NCI-H1048 (cell line): ENCODE measurements at regions not wholly inside any gene's neighbourhood (a gene's known extent, or its start where the extent isn't known, plus 50 kb on each side); places are given as distances from the start of the nearest gene placed in this dataset.

ENCODE experiments used
- DNase-seq: peaks from one replicate; lab custom pipeline; 2025; lab: John Stamatoyannopoulos, UW

- DNase-seq, result no peak
Observed at GRCh38 chr13:78780708-78781107, 121.8 kb upstream of the OBI1 start.

- no peak for DNase-seq
Observed at GRCh38 chr13:78779608-78780007, 120.7 kb upstream of the OBI1 start.

- DNase-seq, result no peak
Observed at GRCh38 chr13:78777976-78778375, 119.0 kb upstream of the OBI1 start.

- DNase-seq, result no peak
Observed at GRCh38 chr13:78777396-78777795, 118.4 kb upstream of the OBI1 start.

GRCh38 chr13:78772933-78773332 is 114.0 kb upstream of the OBI1 start:
- DNase-seq, result no peak

GRCh38 chr13:78770601-78771000 is 111.6 kb upstream of the OBI1 start:
- DNase-seq, result no peak

- DNase-seq, result no peak
Observed at GRCh38 chr13:78768950-78769349, 110.0 kb upstream of the OBI1 start.

GRCh38 chr13:78764665-78765064 is 105.7 kb upstream of the OBI1 start:
- no peak for DNase-seq

GRCh38 chr13:78762825-78763224 is 103.9 kb upstream of the OBI1 start:
- DNase-seq, result no peak

- no peak for DNase-seq
Observed at GRCh38 chr13:78759704-78760103, 100.7 kb upstream of the OBI1 start.

GRCh38 chr13:78758549-78758948 is 99.6 kb upstream of the OBI1 start:
- no peak for DNase-seq

- DNase-seq, result no peak
Observed at GRCh38 chr13:78753435-78753834, 94.5 kb upstream of the OBI1 start.

GRCh38 chr13:78750735-78751134 is 91.8 kb upstream of the OBI1 start:
- no peak for DNase-seq

- no peak for DNase-seq
Observed at GRCh38 chr13:78743973-78744372, 85.0 kb upstream of the OBI1 start.

- DNase-seq, result no peak
Observed at GRCh38 chr13:78742659-78743058, 83.7 kb upstream of the OBI1 start.

GRCh38 chr13:78736142-78736541 is 77.2 kb upstream of the OBI1 start:
- no peak for DNase-seq

GRCh38 chr13:78732445-78733017 is 73.6 kb upstream of the OBI1 start:
- no peak for DNase-seq

- no peak for DNase-seq
Observed at GRCh38 chr13:78722700-78723099, 63.7 kb upstream of the OBI1 start.

- no peak for DNase-seq
Observed at GRCh38 chr13:78719367-78719766, 60.4 kb upstream of the OBI1 start.

GRCh38 chr13:78714717-78715116 is 55.8 kb upstream of the OBI1 start:
- no peak for DNase-seq

GRCh38 chr13:78712831-78713230 is 53.9 kb upstream of the OBI1 start:
- no peak for DNase-seq

- DNase-seq, result no peak
Observed at GRCh38 chr13:78709028-78709427, 50.1 kb upstream of the OBI1 start.
